ENCODE measurements at regions not wholly inside any gene's neighbourhood (a gene's known extent, or its start where the extent isn't known, plus 50 kb on each side); places are given as distances from the start of the nearest gene placed in this dataset.

GRCh38 chr1:91173346-91173890, 151.6 kb upstream of the ZNF644 start:
- 71 to 77% methylated on average over 9 of the region's 9 CpGs for WGBS, 2 donors
- intact Hi-C loops (cut with DNase I): no loop called here
- Histone ChIP-seq H3K36me3 (no peaks in the 10 kb centered on the region), H3K4me3 (no peak overlapping the region), H3K27me3 (peaks cover 0 to 14% (median 4%) of the 10 kb centered on the region in 3 donors), H3K27ac (no peak overlapping the region), H3K4me1 (peaks cover 0 to 3% (median 0%) of the 10 kb centered on the region in 4 donors), H3K9me3 (no peaks in the 10 kb centered on the region)
- no peak for DNase-seq
- no peak for TF ChIP-seq EP300 (IDR thresholded peaks at IDR 0.05)
- no peak for TF ChIP-seq CTCF (IDR thresholded peaks at IDR 0.05)
- TF ChIP-seq POLR2AphosphoS5 (IDR thresholded peaks at IDR 0.05): no peak
- no peak for TF ChIP-seq POLR2A (IDR thresholded peaks at IDR 0.05)

- H3K9me3 ChIP-seq: no peaks in the 10 kb centered on the region
- WGBS, 2 donors: 65 to 69% methylated on average over 2 of the region's 2 CpGs
- DNase-seq: no peak
- peaks cover 0 to 14% (median 4%) of the 10 kb centered on the region in 3 donors for H3K27me3 ChIP-seq
- no peaks in the 10 kb centered on the region for H3K36me3 ChIP-seq
- no peak for TF ChIP-seq POLR2AphosphoS5 (IDR thresholded peaks at IDR 0.05)
- TF ChIP-seq EP300 (IDR thresholded peaks at IDR 0.05): no peak
- no peak for TF ChIP-seq POLR2A (IDR thresholded peaks at IDR 0.05)
- no peak for TF ChIP-seq CTCF (IDR thresholded peaks at IDR 0.05)
- H3K4me1 ChIP-seq: peaks cover 0 to 3% (median 0%) of the 10 kb centered on the region in 4 donors
- H3K27ac ChIP-seq: no peak overlapping the region
- no peak overlapping the region for H3K4me3 ChIP-seq
- intact Hi-C loops (cut with DNase I): no loop called here
Observed at GRCh38 chr1:91172541-91172940, 150.7 kb upstream of the ZNF644 start.

- H3K27ac ChIP-seq: no peak overlapping the region
- no peaks in the 10 kb centered on the region for H3K36me3 ChIP-seq
- no peak overlapping the region for H3K4me3 ChIP-seq
- no peaks in the 10 kb centered on the region for H3K9me3 ChIP-seq
- intact Hi-C loops (cut with DNase I): no loop called here
- WGBS, 2 donors: 62 to 76% methylated on average over 7 of the region's 7 CpGs
- peaks cover 0 to 14% (median 4%) of the 10 kb centered on the region in 3 donors for H3K27me3 ChIP-seq
- H3K4me1 ChIP-seq: peaks cover 0 to 3% (median 0%) of the 10 kb centered on the region in 4 donors
- TF ChIP-seq EP300 (IDR thresholded peaks at IDR 0.05) (no peak), POLR2AphosphoS5 (IDR thresholded peaks at IDR 0.05) (no peak), CTCF (IDR thresholded peaks at IDR 0.05) (no peak), POLR2A (IDR thresholded peaks at IDR 0.05) (no peak)
- DNase-seq: no peak
Observed at GRCh38 chr1:91171898-91172297, 150.1 kb upstream of the ZNF644 start.

DNA sequence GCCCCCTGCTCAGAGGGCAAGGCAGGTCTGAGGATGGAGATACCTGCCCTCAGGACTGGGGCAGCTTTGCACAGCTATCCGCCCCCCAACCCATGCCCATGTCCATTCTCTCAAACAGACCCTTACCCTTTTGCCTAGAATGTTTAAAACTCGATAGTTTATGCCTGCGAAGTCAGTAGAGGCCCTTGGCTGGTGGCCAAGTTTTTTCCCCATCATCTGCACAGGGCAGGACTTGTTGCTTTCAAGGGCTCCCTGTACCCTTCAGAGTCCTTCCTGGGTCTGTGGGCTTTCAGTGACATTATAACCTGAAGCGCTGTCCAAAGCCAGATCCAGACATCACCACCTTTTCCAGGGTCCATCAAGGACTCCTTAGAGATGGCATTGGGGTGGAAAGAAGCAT, 148.7 kb upstream of the ZNF644 start:
- H3K4me1 ChIP-seq: peaks cover 0 to 3% (median 0%) of the 10 kb centered on the region in 4 donors
- no peak overlapping the region for H3K27ac ChIP-seq
- H3K4me3 ChIP-seq: no peak overlapping the region
- no peaks in the 10 kb centered on the region for H3K36me3 ChIP-seq
- no peak for DNase-seq
- intact Hi-C loops (cut with DNase I): no loop called here
- WGBS, 2 donors: 79 to 83% methylated on average over 4 of the region's 4 CpGs
- H3K27me3 ChIP-seq: peaks cover 0 to 14% (median 4%) of the 10 kb centered on the region in 3 donors
- H3K9me3 ChIP-seq: no peaks in the 10 kb centered on the region
- TF ChIP-seq CTCF (IDR thresholded peaks at IDR 0.05) (no peak), POLR2A (IDR thresholded peaks at IDR 0.05) (no peak), POLR2AphosphoS5 (IDR thresholded peaks at IDR 0.05) (no peak), EP300 (IDR thresholded peaks at IDR 0.05) (no peak)
